ENCODE measurements at regions not wholly inside any gene's neighbourhood (a gene's known extent, or its start where the extent isn't known, plus 50 kb on each side); places are given as distances from the start of the nearest gene placed in this dataset.

- no peak for DNase-seq
Measured at GRCh38 chr2:18172607-18173006, 294.1 kb downstream of the KCNS3 start.

- DNase-seq = peak; percentile 65
Measured at GRCh38 chr2:18171191-18172139, 293.0 kb downstream of the KCNS3 start.

GRCh38 chr2:18170642-18171041, 292.2 kb downstream of the KCNS3 start:
- no peak for DNase-seq

GRCh38 chr2:18169893-18170175, 291.4 kb downstream of the KCNS3 start:
- DNase-seq = no peak

GRCh38 chr2:18169121-18169892, 290.8 kb downstream of the KCNS3 start:
- DNase-seq = no peak

- DNase-seq = no peak
Measured at GRCh38 chr2:18167871-18168270, 289.4 kb downstream of the KCNS3 start.

- DNase-seq = no peak
Measured at GRCh38 chr2:18161681-18162080, 283.2 kb downstream of the KCNS3 start.

GRCh38 chr2:18159896-18160295, 281.4 kb downstream of the KCNS3 start:
- no peak for DNase-seq

- no peak for DNase-seq
Measured at GRCh38 chr2:18156421-18156820, 278.0 kb downstream of the KCNS3 start.

- DNase-seq = no peak
Measured at GRCh38 chr2:18156002-18156401, 277.5 kb downstream of the KCNS3 start.

- DNase-seq = no peak
Measured at GRCh38 chr2:18154812-18155211, 276.3 kb downstream of the KCNS3 start.

GRCh38 chr2:18154259-18154658, 275.8 kb downstream of the KCNS3 start:
- peak; percentile 31 for DNase-seq

- no peak for DNase-seq
Measured at GRCh38 chr2:18153741-18154140, 275.3 kb downstream of the KCNS3 start.

GRCh38 chr2:18151237-18151636, 272.8 kb downstream of the KCNS3 start:
- DNase-seq = no peak

- DNase-seq = peak; percentile 55
Measured at GRCh38 chr2:18149660-18150246, 271.3 kb downstream of the KCNS3 start.

GRCh38 chr2:18136881-18137475, 258.5 kb downstream of the KCNS3 start:
- DNase-seq = no peak

GRCh38 chr2:18133310-18133709, 254.8 kb downstream of the KCNS3 start:
- DNase-seq = no peak

- peak; percentile 64 for DNase-seq
Measured at GRCh38 chr2:18132697-18133096, 254.2 kb downstream of the KCNS3 start.

- DNase-seq = no peak
Measured at GRCh38 chr2:18131761-18132160, 253.3 kb downstream of the KCNS3 start.

GRCh38 chr2:18129348-18129747, 250.9 kb downstream of the KCNS3 start:
- no peak for DNase-seq

- DNase-seq = no peak
Measured at GRCh38 chr2:18125303-18125702, 246.8 kb downstream of the KCNS3 start.

- DNase-seq = no peak
Measured at GRCh38 chr2:18124116-18124835, 245.8 kb downstream of the KCNS3 start.

GRCh38 chr2:18123577-18123976, 245.1 kb downstream of the KCNS3 start:
- DNase-seq = no peak
